ENCODE measurements at regions not wholly inside any gene's neighbourhood (a gene's known extent, or its start where the extent isn't known, plus 50 kb on each side); places are given as distances from the start of the nearest gene placed in this dataset.

GRCh38 chr3:174667386-174667785 lies 191.7 kb upstream of the NAALADL2 start:
- no peak for FAIRE-seq
- no peak for TF ChIP-seq CTCF (IDR thresholded peaks at IDR 0.05; ENCODE audit: insufficient read depth, low read length, severe bottlenecking)
- Histone ChIP-seq H3K4me3 (ENCODE audit: low read depth, low read length) (no peak overlapping the region), H3K27me3 (ENCODE audit: control insufficient read depth, insufficient read depth, low read length) (no peaks in the 10 kb centered on the region), H3K36me3 (ENCODE audit: control insufficient read depth, insufficient read depth, low read length) (no peaks in the 10 kb centered on the region)
- no peak for DNase-seq (ENCODE audit: low read depth)

DNA sequence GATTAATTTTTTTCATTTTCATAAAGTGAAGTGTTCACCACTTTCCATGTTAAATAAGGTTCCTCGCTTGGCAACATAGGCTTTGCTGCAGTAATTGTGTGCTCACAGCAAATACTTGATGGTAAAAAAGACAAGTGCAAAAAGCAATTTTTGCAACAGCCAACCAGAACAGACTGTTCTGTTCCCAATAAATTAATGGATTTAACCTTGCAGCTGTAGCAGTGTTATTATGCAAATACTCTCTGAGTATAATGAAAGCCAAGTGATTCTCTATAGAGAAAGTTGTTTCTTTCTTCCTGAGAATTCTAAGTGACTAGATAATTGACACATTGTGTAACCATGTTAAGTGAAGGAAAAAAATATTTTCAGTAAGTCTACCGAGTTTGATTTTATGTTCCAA lies 183.7 kb upstream of the NAALADL2 start:
- DNase-seq (ENCODE audit: low read depth) (no peak), FAIRE-seq (no peak)
- no peak for TF ChIP-seq CTCF (IDR thresholded peaks at IDR 0.05; ENCODE audit: insufficient read depth, low read length, severe bottlenecking)

GRCh38 chr3:174681784-174682183 lies 177.3 kb upstream of the NAALADL2 start:
- DNase-seq (ENCODE audit: low read depth): no peak
- TF ChIP-seq CTCF (IDR thresholded peaks at IDR 0.05; ENCODE audit: insufficient read depth, low read length, severe bottlenecking): no peak
- Histone ChIP-seq H3K36me3 (ENCODE audit: control insufficient read depth, insufficient read depth, low read length) (no peaks in the 10 kb centered on the region), H3K4me3 (ENCODE audit: low read depth, low read length) (no peak overlapping the region), H3K27me3 (ENCODE audit: control insufficient read depth, insufficient read depth, low read length) (no peaks in the 10 kb centered on the region)
- peak; percentile 77 for FAIRE-seq

More for the DNA sequence above, 183.7 kb upstream of the NAALADL2 start:
- Histone ChIP-seq H3K36me3 (ENCODE audit: control insufficient read depth, insufficient read depth, low read length) (no peaks in the 10 kb centered on the region), H3K4me3 (ENCODE audit: low read depth, low read length) (no peak overlapping the region), H3K27me3 (ENCODE audit: control insufficient read depth, insufficient read depth, low read length) (no peaks in the 10 kb centered on the region)

GRCh38 chr3:174685796-174686195 lies 173.3 kb upstream of the NAALADL2 start:
- DNase-seq (ENCODE audit: low read depth) (no peak), FAIRE-seq (no peak)
- no peak for TF ChIP-seq CTCF (IDR thresholded peaks at IDR 0.05; ENCODE audit: insufficient read depth, low read length, severe bottlenecking)
- Histone ChIP-seq H3K4me3 (ENCODE audit: low read depth, low read length) (no peak overlapping the region), H3K36me3 (ENCODE audit: control insufficient read depth, insufficient read depth, low read length) (no peaks in the 10 kb centered on the region), H3K27me3 (ENCODE audit: control insufficient read depth, insufficient read depth, low read length) (no peaks in the 10 kb centered on the region)

DNA sequence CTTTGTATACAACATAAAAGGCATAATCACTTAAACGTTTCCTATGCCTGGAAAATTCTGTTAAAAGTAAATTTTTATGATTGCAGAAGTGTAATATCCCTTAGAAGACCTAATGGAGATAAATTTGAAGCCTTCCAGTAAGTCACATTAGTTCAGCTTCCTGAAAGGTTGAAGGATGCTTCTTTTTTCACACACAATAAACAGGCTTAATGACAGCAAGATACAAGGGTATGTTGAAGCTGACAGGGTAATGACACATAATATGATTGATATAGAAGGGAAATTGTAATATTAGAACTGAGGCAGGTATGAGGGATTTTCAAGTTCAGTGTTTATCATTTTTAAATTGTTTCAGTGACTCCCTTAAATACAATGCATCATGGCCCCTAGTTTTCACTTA lies 161.8 kb upstream of the NAALADL2 start:
- no peak for TF ChIP-seq CTCF (IDR thresholded peaks at IDR 0.05; ENCODE audit: insufficient read depth, low read length, severe bottlenecking)
- H3K4me3 ChIP-seq (ENCODE audit: low read depth, low read length): no peak overlapping the region
- no peak for FAIRE-seq

DNA sequence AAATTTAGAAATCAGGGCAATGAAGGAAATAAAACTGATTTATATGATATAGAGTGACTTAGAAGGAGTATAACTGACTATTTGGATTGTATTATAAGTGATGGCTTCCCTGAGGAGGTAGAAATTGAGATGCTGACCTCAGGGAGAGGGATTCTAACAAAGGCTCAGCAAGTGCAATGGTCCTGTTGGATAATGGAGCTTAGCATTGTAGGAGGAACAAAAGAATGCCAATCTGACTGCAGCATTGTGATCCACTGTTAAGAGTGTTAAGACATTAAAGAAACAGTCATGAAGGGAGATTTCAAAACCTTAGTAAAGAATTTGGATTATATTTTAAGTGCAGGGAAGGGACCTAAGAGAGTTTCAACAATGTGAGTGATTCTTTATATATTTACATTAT lies 158.4 kb upstream of the NAALADL2 start:
- DNase-seq (ENCODE audit: low read depth) (no peak), FAIRE-seq (no peak)
- no peak for TF ChIP-seq CTCF (IDR thresholded peaks at IDR 0.05; ENCODE audit: insufficient read depth, low read length, severe bottlenecking)
- no peaks in the 10 kb centered on the region for H3K27me3 ChIP-seq (ENCODE audit: control insufficient read depth, insufficient read depth, low read length)
- H3K36me3 ChIP-seq (ENCODE audit: control insufficient read depth, insufficient read depth, low read length): no peaks in the 10 kb centered on the region
- no peak overlapping the region for H3K4me3 ChIP-seq (ENCODE audit: low read depth, low read length)

More for the DNA sequence above, 161.8 kb upstream of the NAALADL2 start:
- H3K27me3 ChIP-seq (ENCODE audit: control insufficient read depth, insufficient read depth, low read length): no peaks in the 10 kb centered on the region
- no peaks in the 10 kb centered on the region for H3K36me3 ChIP-seq (ENCODE audit: control insufficient read depth, insufficient read depth, low read length)
- no peak for DNase-seq (ENCODE audit: low read depth)

Measured in bronchial epithelial cell (primary cell).